HepG2 (cell line): ENCODE measurements at regions not wholly inside any gene's neighbourhood (a gene's known extent, or its start where the extent isn't known, plus 50 kb on each side); places are given as distances from the start of the nearest gene placed in this dataset.

Source experiments
- ATAC-seq: fragments of 200-7000 bp; cut with Tn5 transposase; 3 replicates; pipeline ENCODE4 v1.9.1; 2020; ENCODE audit warnings: mild to moderate bottlenecking, moderate library complexity
- BruUV-seq: library from RNA; stranded (reverse); fragments of 400-500 nt; replicated peaks from 2 replicates; lab custom pipeline; 2021; lab: Mats Ljungman, UMichigan
- CTCF ChIA-PET: fragments of 300-600 bp; formaldehyde crosslinking; extraction: SDS; loops from one replicate; lab custom pipeline; 2021; ENCODE audit warnings: low total read pairs, inconsistent platforms, low intra/inter-chr PET ratio; lab: Yijun Ruan, JAX
- POLR2A ChIA-PET: fragments of 350-600 bp; sonication (Branson Sonifier 250); formaldehyde crosslinking; loops from one replicate; lab custom pipeline; 2020; ENCODE audit warnings: antibody characterized with exemption, inconsistent platforms; lab: Yijun Ruan, JAX
- DNase-seq: peaks from one replicate; pipeline ENCODE4 v3.0.0-alpha.2; 2015; ENCODE audit warnings: low spot score
- FAIRE-seq: peaks from 3 replicates; lab custom pipeline; 2011; peaks lifted over from hg19 to GRCh38; lab: Jason Lieb, UNC
- H2AFZ ChIP-seq: one replicate; pipeline ENCODE4 v1.6.1; 2011; ENCODE audit warnings: low read length, inconsistent platforms
- H3K27ac ChIP-seq: fragments of 300-600 bp; 3 replicates; pipeline ENCODE4 v1.8.0; 2011; ENCODE audit warnings: mixed run types, mild to moderate bottlenecking, mixed read lengths, low read length, inconsistent platforms; ENCODE audit not compliant: insufficient read depth; ENCODE audit errors: extremely low read length
- H3K27me3 ChIP-seq, 2 experiments: fragments of 200-600 bp in 1 of 2; 2 replicates in 1 of 2; 3 replicates in 1 of 2; pipeline versions ENCODE4 v1.6.0 to v1.8.0; 2011; ENCODE audit warnings: low read length in 2 of 2, mild to moderate bottlenecking in 2 of 2, moderate library complexity in 2 of 2, inconsistent platforms in 1 of 2; ENCODE audit not compliant: insufficient read depth in 2 of 2, control insufficient read depth in 1 of 2
- H3K36me3 ChIP-seq, 2 experiments: fragments of 200-600 bp in 1 of 2; replicated peaks in 1 of 2; 2 replicates in 1 of 2; 3 replicates in 1 of 2; pipeline versions ENCODE4 v1.5.1 to v1.8.0; 2011; ENCODE audit warnings: low read length in 2 of 2, inconsistent platforms in 1 of 2; ENCODE audit not compliant: insufficient read depth in 2 of 2, control insufficient read depth in 1 of 2
- H3K4me1 ChIP-seq: 2 replicates; pipeline ENCODE4 v1.5.1; 2012; ENCODE audit warnings: low read length, inconsistent platforms; ENCODE audit not compliant: insufficient read depth
- H3K4me2 ChIP-seq: 2 replicates; pipeline ENCODE4 v1.6.0; 2011; ENCODE audit warnings: low read depth, low read length, inconsistent platforms
- H3K4me3 ChIP-seq, 3 experiments: fragments of 200-600 bp in 1 of 3; sonication (generic), shearing (Covaris generic) in 1 of 3; replicated peaks in 1 of 3; 2 replicates each; pipeline ENCODE4 v1.5.1; 2011 to 2016; ENCODE audit warnings: low read length in 3 of 3, inconsistent platforms in 2 of 3, low read depth in 2 of 3, mild to moderate bottlenecking in 2 of 3, control low read depth in 1 of 3, mixed read lengths in 1 of 3; ENCODE audit not compliant: insufficient read depth in 1 of 3
- H3K79me2 ChIP-seq: one replicate; pipeline ENCODE4 v1.6.1; 2011; ENCODE audit warnings: low read length, inconsistent platforms; ENCODE audit not compliant: insufficient read depth
- H3K9ac ChIP-seq: 2 replicates; pipeline ENCODE4 v1.6.0; 2011; ENCODE audit warnings: mild to moderate bottlenecking, low read depth, low read length, inconsistent platforms; ENCODE audit not compliant: insufficient read depth
- H3K9me3 ChIP-seq: 2 replicates; pipeline ENCODE4 v1.5.1; 2012; ENCODE audit warnings: mild to moderate bottlenecking, low read length
- H4K20me1 ChIP-seq: 2 replicates; pipeline ENCODE4 v1.6.0; 2011; ENCODE audit warnings: inconsistent platforms, mild to moderate bottlenecking, low read length, moderate library complexity; ENCODE audit not compliant: insufficient read depth
- ASH2L ChIP-seq: fragments of 300-600, 200-600 bp; sonication (generic); IDR thresholded peaks from 2 replicates; pipeline ENCODE4 v1.7.0; 2017; ENCODE audit warnings: low read depth, mild to moderate bottlenecking, moderate library complexity, mixed read lengths, low read length; ENCODE audit not compliant: insufficient read length
- HNRNPL ChIP-seq: fragments of 200-400 bp; formaldehyde crosslinking; IDR thresholded peaks from 2 replicates; pipeline ENCODE4 v1.6.1; 2017; ENCODE audit warnings: mild to moderate bottlenecking, low read depth, low read length
- NR2F6 ChIP-seq, 2 experiments: IDR thresholded peaks; 2 replicates each; pipeline ENCODE4 v1.6.1; 2016; ENCODE audit warnings: antibody characterized with exemption in 1 of 2, mild to moderate bottlenecking in 1 of 2
- POLR2AphosphoS2 ChIP-seq: IDR thresholded peaks from 2 replicates; pipeline ENCODE4 v1.6.1; 2011; ENCODE audit warnings: low read depth, low read length, improper control_type of control experiment
- TAF1 ChIP-seq: sonication (generic); formaldehyde crosslinking; IDR thresholded peaks from 2 replicates; pipeline ENCODE4 v1.4.0; 2020; ENCODE audit warnings: missing genetic modification reagents
- TBL1XR1 ChIP-seq: fragments of 150-350 bp; IDR thresholded peaks from 2 replicates; pipeline ENCODE4 v1.6.1; 2014; ENCODE audit warnings: borderline replicate concordance, low read length; ENCODE audit not compliant: partially characterized antibody
- ZNF235 ChIP-seq: sonication (generic); formaldehyde crosslinking; IDR thresholded peaks from 2 replicates; pipeline ENCODE4 v1.8.1; 2023; ENCODE audit warnings: mild to moderate bottlenecking, missing genetic modification reagents, borderline replicate concordance
- ZNF629 ChIP-seq: sonication (generic); formaldehyde crosslinking; conservative IDR thresholded peaks from 2 replicates; pipeline ENCODE4 v1.5.0; 2020; ENCODE audit warnings: missing genetic modification reagents
- whole genome bisulfite sequencing: methylation state at CpG from one replicate; pipeline ENCODE4 v1.1.6; 2017; ENCODE audit warnings: low lambda C conversion rate; 5-methylcytosine and 5-hydroxymethylcytosine counted together
- in situ Hi-C: cut with HindIII; loops from 2 replicates; pipeline ENCODE4 v1.10.0; 2017; ENCODE audit warnings: low pct_unique_long_range_greater_than_20kb; ENCODE audit not compliant: extremely low pct_ligation_motif_present
- intact Hi-C: fragments of 100-400 bp; cut with micrococcal nuclease; formaldehyde crosslinking; loops from one replicate; pipeline ENCODE4 v1.10.0; 2022; ENCODE audit not compliant: unreplicated experiment
- TF ChIP-seq, protein P1 (sequence below): sonication (generic); formaldehyde crosslinking; IDR thresholded peaks from 2 replicates; pipeline ENCODE4 v1.8.1; 2023; ENCODE audit warnings: mild to moderate bottlenecking, inconsistent platforms, moderate library complexity, missing genetic modification reagents, borderline replicate concordance

DNA sequence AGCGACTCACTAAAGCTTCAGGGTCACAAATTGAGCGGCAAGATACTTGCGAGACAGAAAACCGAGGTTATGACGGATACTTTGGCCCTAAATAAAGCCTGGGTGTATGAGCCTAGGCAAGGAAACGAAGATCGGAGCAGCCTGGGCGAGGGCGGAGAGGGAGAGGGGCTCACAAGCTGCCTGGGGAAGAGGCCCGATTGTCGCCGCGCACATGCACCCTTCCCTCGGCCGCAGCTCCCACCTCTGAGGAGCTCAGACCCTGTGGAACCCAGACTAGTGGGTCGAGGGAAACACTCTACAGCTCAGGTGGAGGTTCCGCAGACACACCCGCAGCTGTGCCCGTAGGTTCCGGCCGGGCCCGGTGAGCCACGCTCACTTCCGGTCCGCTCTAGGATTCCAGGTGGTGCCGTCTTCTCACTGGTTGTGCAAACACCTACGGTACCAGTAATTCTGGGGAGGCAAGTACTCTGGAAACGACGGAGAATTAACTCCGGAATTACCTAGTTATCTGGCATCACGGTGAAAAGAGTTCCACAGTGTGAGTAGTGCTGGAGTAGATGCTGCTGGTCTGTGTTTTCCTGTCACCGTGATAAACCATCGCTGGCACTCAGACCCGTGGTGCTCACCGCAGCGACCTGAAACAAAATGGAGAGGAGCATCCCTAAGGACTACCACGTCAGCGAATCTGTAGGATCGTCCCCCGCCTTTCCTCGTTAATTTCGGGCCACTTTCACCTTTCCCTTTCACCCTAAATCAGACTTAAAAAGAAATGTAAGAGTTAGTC is 61.5 kb downstream of the GPX5 start (continued):
- TF ChIP-seq HNRNPL (0 out of 2 replicates have a peak, but pooled peaks have one; percentile 29), ZNF235 (CRISPR knock-in tag) (no peak; the same call in 1 of the 2 replicates), NR2F6 (IDR thresholded peaks at IDR 0.05) (no peak), NR2F6 (CRISPR knock-in tag; IDR thresholded peaks at IDR 0.05) (peak; percentile 3; the same call in 1 of the 2 replicates)
- TF ChIP-seq, protein P1, sequence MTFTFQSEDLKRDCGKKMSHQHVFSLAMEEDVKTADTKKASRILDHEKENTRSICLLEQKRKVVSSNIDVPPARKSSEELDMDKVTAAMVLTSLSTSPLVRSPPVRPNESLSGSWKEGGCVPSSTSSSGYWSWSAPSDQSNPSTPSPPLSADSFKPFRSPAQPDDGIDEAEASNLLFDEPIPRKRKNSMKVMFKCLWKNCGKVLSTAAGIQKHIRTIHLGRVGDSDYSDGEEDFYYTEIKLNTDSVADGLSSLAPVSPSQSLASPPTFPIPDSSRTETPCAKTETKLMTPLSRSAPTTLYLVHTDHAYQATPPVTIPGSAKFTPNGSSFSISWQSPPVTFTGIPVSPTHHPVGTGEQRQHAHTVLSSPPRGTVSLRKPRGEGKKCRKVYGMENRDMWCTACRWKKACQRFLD: peak; percentile 83

DNA sequence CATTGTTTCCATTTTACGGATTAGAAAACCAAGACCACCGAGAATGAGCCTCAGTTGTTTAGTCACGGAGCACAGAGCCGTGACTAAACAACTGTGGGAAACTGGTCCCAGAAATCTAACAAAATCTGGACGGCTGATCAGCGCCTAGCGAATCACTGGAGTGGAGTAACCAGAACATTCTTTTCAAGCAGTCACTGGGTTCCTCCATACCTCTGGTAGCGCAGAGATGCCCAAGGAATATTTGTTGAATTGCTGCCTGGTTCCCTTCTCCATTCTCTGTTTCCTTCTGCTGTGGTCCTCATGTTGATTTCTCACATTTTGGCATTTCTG is 62.0 kb downstream of the GPX5 start:
- Histone ChIP-seq H3K4me2 (peak overlapping the region; percentile 93), H3K4me1 (peaks cover 50% of the 10 kb centered on the region), H3K79me2 (peaks cover 4% of the 10 kb centered on the region), H3K27me3 (no peaks in the 10 kb centered on the region; a peak in 1 of 5 replicates), H3K9ac (peak overlapping the region; percentile 79), H3K4me3 (peak overlapping the region; percentile 74 to 86 (median 82)), H3K9me3 (no peaks in the 10 kb centered on the region), H2AFZ (peak overlapping the region; percentile 100), H3K36me3 (no peaks in the 10 kb centered on the region), H3K27ac (no peak overlapping the region), H4K20me1 (no peaks in the 10 kb centered on the region)
- in situ Hi-C loops: loop anchor here (5.0 kb wide), 1 partner anchor 95 kb away; no protein-coding TSS in a partner anchor
- no peak for ATAC-seq
- intact Hi-C loops: loop anchor here (1.0 to 5.0 kb wide), 7 partner anchors 44 to 695 kb away; partner anchors contain the start of gene ZKSCAN8
- TF ChIP-seq TBL1XR1 (peak; percentile 6), POLR2AphosphoS2 (no peak), ASH2L (peak; percentile 43), TAF1 (CRISPR knock-in tag) (no peak), ZNF629 (peak; percentile 88)
- FAIRE-seq: no peak
- WGBS: 6% methylated on average over 8 of the region's 8 CpGs
- TSS peak; percentile 38 for BruUV-seq
- POLR2A ChIA-PET: interaction anchor here (1.0 to 2.4 kb wide), 6 partner anchors 11 to 204 kb away, joined by 3 to 9 read pairs (median 5); partner anchors contain the start of gene ZSCAN12
- no peak for DNase-seq
- CTCF ChIA-PET: no interaction called here
